NCI-H2107 (cell line): ENCODE measurements at regions not wholly inside any gene's neighbourhood (a gene's known extent, or its start where the extent isn't known, plus 50 kb on each side); places are given as distances from the start of the nearest gene placed in this dataset.
"Not testable (repeated sequence)": the region's sequence is repeated elsewhere in the genome, so short reads cannot be mapped to it uniquely, and the experiment has no call there.

ENCODE experiments used
- DNase-seq: peaks from one replicate; lab custom pipeline; 2025; lab: John Stamatoyannopoulos, UW

DNA sequence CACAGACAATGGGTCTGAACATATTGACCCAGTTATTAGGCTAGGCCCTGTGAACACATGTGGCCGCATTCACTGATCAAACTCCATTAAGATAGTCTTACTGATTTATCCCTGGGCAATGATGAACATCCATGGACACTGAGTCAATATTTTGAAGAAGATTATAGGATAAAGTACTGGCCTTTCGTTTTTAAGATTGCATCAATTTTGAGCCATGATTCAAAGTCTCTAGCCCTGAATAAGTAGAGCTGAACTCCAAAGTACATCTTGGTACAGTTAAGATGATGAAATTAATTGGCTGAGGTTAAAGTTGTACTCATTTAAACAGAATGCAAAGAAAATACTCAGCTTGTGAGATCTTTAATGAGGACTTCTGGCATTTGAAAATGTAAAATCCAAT, 1581.9 kb downstream of the EFNB2 start:
- no peak for DNase-seq

DNA sequence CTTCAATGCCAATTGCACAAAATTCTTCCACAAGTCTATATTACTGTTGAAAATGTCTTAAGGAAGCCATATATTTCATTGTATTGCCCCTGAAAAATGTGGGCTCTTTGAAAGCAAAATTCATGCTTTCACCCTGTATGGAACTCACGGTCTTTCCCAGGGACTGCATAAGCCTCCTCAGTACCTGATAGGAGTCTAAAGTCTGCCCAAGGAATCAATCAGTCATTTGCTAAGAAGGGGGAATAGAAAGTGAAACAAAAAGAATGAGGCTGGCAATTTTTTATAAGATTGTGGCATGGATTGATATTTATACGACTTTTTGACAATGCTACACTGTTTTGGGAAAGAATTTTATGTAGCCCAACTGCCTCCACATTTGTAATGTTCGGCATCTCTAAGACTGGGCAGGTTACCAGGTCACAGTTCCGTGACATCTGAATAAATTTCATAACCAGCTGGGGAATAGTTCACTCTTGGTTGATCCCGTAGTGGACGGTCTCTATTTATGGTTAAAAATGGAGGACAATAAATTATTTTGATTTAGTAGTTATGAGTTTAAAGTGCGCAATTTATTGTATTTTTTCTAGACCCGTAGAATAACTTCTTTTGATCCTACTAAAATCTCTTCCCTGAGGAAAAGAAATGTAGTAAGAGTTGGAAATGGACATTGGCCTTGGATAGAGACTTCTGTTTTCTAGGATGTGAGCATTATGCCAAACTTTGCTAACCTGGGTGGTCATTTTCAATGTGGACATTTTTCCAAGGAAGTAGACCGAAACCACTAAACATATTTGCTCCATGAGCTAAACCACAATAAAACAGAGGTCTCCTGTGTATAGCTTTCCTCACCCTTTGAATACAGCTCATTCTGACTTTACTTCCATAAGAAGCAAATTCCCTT, 1585.4 kb downstream of the EFNB2 start:
- DNase-seq: no peak

GRCh38 chr13:104944176-104944575, 1591.3 kb downstream of the EFNB2 start:
- no peak for DNase-seq

- DNase-seq: no peak
Observed at GRCh38 chr13:104943331-104943730, 1592.1 kb downstream of the EFNB2 start.

DNA sequence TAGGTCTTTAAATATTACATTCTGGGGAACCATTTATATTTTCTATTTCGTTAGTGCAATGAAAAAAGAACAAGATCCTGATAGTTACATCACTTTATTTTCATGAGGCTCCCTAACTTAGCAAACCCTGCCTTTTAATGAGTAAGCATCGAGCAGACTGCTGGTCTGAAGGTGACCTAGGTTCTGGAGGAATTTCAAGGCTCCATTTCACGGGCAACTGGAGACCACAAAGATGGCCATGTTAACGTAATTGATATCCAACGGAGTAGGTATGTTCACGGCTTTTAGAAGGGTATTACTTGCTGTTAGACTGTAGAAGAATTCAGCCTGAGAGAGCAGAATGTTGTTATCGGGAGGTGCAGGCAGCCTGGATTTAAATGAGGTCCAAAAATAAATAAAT, 1597.6 kb downstream of the EFNB2 start:
- DNase-seq: no peak

- DNase-seq: no peak
Observed at GRCh38 chr13:104936304-104936703, 1599.2 kb downstream of the EFNB2 start.

DNA sequence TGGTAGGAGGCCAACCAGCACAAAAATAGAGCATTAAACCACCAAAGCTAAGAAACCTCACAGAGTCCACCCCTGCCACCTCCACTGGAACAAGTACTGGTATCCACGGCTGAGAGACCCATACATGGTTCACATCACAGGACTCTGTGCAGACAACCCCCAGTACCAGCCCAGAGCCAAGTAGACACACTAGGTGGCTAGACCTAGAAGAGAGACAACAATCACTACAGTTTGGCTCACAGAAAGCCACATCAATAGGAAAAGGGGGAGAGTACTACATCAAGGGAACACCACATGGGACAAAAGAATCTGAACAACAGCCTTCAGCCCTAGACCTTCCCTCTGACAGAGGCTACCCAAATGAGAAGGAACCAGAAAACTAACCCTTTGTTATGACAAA, 1614.9 kb downstream of the EFNB2 start:
- not testable (repeated sequence) for DNase-seq

- no peak for DNase-seq
Observed at GRCh38 chr13:104920091-104920490, 1615.4 kb downstream of the EFNB2 start.

DNA sequence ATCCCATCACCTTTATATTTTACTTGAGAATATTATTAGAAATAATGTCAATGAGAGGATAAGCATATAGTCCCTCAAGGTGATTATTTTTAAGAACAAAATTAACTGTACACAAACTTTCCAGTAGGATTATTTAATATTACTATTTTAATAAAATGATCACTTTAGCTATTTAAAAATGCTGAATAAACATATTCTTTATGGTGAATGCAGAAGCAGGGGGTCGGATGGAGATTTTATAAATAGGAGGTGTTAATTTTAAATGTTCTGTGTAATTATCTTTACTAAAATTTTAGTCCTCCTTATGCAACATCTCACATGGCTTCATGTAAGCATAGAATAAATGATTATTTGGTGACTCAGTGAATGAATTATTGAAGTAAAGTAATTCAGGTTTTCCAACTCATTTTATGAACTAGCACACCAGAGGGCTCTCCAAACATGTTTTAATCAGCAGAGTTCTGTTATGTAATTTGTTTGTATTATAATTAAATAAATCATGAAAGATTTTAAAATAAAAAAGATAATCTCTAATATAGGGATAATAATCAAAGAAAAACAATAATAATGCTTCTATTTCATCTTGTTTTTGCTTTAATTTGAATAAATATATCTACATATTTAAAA, 1635.2 kb downstream of the EFNB2 start:
- no peak for DNase-seq

DNA sequence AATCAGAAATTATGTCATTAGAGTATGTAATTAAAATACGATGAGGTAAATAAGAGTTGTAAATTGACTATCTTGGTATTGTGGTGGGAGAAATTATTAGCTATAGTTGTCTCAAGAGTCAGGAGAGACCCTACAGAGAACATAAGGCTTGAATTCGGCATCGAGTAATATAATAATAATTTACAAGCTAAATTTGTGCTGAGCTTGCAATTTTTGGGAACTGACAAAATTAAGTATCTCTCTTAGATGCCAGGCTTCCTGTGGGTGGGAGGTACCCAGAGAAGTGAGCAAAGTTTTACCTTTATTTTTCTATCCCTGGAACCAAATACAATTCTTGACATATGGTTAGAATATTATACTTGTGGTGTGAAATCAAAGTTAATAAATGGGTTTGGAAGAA, 1637.0 kb downstream of the EFNB2 start:
- DNase-seq: no peak

GRCh38 chr13:104895521-104895920, 1639.9 kb downstream of the EFNB2 start:
- no peak for DNase-seq

GRCh38 chr13:104875038-104875754, 1660.3 kb downstream of the EFNB2 start:
- no peak for DNase-seq

DNA sequence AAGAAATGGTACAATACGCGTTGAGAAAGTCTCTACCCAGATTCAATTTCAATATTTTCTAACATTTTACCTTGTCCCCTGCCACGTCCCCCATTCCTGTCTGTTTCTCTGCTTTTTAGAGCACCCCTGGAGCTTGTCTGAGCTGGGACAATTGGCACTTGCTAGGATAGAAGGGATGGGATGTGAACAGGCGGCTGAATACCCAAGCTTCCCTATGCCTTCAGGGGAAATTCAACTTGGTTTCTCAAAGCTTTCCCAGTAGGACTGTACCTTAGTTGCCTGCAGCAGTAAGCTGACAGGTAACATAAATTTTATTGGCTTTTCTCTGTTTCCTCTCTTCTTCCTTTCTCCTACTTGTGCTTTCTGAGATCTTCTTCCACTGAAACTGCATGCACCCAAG, 1663.3 kb downstream of the EFNB2 start:
- DNase-seq: no peak

DNA sequence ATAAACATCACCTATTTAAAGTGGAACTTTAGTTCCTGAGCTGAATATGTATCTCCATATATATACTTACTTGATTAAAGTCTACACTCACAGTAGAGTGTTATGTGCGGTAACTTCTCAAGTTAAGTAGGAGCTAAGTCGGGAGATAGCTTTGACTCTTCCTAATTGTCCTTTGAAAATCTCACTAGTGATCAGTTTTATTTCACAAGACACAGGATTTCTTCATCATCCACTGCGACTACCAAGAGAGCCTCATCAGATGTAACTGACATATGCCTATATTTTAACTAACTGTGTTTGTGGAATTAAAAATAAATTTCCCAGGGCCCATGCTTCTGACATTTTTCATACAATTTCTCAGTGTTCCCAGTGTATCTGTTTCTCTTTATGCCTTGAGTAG, 1664.0 kb downstream of the EFNB2 start:
- no peak for DNase-seq

DNA sequence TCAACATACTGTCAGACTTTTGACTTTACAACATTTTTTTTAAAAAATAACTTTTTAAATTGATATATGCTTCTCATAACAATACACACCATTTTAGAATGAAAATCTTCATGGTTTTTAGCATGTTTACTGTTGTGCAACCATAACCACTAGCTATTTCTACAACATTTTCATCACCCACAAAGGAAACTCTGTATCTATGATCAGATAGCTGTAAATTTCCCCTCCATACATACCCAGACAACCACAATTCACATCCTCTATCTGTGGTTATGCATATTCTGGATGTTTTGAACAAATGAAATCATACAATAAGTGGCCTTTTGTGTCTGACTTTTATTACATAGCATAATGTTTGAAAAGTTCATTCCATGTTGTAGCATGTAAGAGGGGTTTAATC, 1666.0 kb downstream of the EFNB2 start:
- no peak for DNase-seq

GRCh38 chr13:104868806-104869205, 1666.7 kb downstream of the EFNB2 start:
- DNase-seq: no peak

DNA sequence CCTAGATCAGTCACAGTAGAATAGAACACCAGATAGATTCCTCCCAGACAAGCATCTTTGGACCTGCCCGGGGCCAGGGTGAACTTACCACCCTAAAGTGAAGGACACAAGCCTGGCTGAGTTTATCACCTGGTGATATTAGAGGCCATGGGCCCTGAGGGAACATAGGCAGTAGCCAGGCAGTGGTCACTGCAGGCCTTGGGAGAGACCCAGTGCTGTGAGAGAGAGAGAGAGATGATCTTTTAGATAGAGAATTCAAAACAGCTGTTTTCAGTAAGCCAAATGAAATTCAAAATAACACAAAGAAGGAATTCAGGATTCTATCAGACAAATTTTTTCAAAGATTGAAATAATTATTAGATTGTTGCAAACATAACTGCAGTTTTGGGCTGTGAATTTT, 1679.9 kb downstream of the EFNB2 start:
- DNase-seq: no peak

GRCh38 chr13:104854698-104855097, 1680.8 kb downstream of the EFNB2 start:
- no peak for DNase-seq

DNA sequence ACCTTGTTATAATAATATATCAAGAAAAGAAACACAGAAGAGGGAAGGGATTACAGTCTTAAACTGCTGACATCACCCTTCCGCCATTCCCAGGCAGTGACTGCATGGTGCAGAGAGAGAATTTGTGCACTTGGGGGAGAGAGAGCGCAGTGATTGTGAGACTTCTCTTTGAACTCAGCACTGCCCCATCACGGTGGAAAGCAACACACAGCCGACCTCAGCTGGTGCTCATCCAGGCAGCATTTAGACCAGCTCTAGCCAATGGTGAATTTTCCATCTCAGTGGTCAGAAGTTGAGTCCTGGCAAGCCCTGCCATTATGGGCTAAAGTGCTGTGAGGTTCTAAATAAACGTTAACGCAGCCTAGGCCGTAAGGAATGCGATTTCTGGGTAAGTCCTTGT, 1681.5 kb downstream of the EFNB2 start:
- no peak for DNase-seq

DNA sequence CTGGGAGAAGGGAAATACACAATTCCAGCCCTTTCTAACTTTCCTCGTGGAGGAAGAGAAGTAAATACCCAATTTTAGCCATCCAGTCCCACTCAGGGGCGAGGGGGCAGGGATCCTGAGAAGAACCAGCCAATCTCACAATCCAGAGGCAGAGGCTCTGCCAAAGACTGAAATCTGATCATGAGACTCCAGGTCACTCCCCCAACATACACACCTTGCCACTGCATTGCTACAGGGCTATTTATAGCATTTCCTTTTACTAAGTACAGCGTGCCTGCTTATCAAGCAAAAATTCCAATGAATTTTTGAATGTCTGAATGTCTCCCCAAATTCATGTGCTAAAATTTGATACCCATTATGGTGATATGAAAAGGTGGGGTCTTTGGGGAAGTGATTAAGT, 1687.5 kb downstream of the EFNB2 start:
- DNase-seq: no peak

- DNase-seq: no peak
Observed at GRCh38 chr13:104843401-104843800, 1692.1 kb downstream of the EFNB2 start.

DNA sequence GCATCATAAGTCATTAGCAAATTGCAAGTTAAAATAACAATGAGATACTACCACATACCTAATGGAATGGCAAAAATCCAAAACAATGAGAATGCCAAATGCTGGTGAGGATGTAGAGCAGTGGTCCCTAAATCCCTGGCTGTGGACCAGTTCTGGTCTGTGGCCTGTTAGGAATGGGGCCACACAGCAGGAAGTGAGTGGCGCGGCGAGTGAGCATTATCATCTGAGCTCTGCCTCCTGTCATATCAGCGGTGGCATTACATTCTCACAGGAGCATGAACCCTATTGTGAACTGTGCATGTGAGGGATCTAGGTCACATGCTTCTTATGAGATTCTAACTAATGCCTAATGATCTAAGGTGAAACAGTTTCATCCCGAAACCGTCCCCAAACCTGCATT, 1694.4 kb downstream of the EFNB2 start:
- no peak for DNase-seq

GRCh38 chr13:104837756-104838155, 1697.7 kb downstream of the EFNB2 start:
- DNase-seq: no peak
